ENCODE measurements at regions not wholly inside any gene's neighbourhood (a gene's known extent, or its start where the extent isn't known, plus 50 kb on each side); places are given as distances from the start of the nearest gene placed in this dataset.

DNA sequence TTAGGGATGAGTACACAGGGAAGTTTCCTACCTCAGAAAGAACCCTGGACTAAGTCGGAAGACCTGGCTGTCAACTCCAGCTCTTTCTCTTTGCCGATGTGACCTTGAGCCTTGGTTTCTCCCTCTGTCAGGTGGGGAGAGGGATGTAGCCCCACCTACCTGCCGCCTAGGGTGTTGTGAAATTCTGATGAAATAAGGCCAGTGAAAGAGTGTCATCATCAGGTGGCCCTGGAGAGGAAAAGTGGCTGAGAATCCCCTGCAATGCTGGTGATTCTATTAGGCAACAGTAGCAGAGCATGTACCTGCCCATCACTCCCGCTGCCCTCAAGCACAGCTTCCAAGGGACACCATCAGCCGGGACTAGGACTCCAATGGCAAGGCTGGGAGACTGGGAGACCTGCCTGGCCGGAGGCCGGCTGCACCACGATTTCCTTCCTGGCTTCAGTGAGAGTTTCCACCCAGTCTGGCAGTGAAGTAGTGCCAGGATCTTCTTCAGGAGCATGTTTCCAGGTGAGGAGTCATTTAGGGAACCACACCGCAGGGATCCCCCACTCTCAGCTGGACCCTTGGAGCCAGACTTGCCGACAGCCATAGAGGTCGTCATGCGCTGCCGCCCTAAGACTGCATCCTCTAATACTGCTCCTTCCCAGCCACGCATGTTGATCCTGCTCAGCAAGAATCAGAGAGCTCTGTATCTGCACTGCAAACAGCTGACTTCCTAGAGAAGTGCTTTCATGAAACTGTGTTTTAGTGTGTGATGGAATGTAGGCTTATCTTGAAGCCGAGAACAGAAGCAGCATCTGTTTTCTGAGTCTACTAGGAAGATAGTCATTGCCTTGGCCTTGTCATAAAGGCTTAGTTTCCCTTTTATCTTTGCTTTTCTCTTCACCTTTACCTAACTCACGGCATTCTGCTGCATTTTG lies 88.0 kb upstream of the F3 start:
- DNase-seq (ENCODE audit: low read depth, low spot score): no peak
- H3K4me3 ChIP-seq (ENCODE audit: low read length): no peak overlapping the region

- no peak for DNase-seq (ENCODE audit: low read depth, low spot score)
- H3K4me3 ChIP-seq (ENCODE audit: low read length): no peak overlapping the region
Observed at GRCh38 chr1:94628499-94628843, 86.9 kb upstream of the F3 start.

- H3K4me3 ChIP-seq (ENCODE audit: low read length): no peak overlapping the region
- DNase-seq (ENCODE audit: low read depth, low spot score): no peak
Observed at GRCh38 chr1:94627771-94628498, 86.4 kb upstream of the F3 start.

GRCh38 chr1:94624203-94624602 lies 82.6 kb upstream of the F3 start:
- no peak overlapping the region for H3K4me3 ChIP-seq (ENCODE audit: low read length)
- no peak for DNase-seq (ENCODE audit: low read depth, low spot score)

GRCh38 chr1:94623560-94624148 lies 82.1 kb upstream of the F3 start:
- DNase-seq (ENCODE audit: low read depth, low spot score): no peak
- no peak overlapping the region for H3K4me3 ChIP-seq (ENCODE audit: low read length)

DNA sequence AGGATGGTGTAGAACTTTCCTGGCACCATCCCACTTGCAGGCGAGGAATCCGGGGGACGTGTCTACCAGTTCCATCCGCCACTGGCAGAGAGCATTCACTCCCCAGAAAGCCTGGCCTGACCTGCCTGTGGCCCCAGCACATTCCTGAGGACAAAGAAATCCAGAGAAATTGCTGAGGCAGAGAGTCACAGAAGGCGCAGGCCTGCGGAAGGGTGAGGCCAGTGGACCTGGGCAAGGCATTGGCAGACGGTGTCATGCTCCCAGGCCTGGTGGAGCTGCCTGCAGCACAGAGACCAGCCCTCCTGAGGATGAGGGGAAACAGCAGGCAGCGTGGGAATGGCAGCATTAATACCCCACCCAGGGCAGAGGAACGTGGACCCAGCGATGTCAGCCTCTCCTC lies 81.2 kb upstream of the F3 start:
- no peak for DNase-seq (ENCODE audit: low read depth, low spot score)
- H3K4me3 ChIP-seq (ENCODE audit: low read length): no peak overlapping the region

DNA sequence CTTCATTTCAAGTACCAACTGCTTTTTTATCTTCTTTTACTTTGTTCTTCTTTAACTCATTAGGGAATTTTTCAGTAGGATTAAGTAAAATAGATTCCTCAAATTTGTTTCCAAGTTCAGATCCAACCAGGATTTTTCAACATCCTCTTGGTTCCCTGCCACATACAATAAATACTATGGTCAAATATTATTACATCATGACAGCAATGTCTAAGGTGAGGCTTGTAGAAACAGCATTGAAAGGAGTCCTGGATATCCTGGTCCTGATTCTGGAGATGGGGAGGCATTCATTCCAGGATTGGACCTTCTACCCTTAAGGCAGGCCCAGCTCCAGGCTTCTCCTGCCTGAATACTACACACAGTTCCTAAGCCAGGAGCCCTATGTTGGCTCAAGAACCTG lies 80.2 kb upstream of the F3 start:
- H3K4me3 ChIP-seq (ENCODE audit: low read length): no peak overlapping the region
- no peak for DNase-seq (ENCODE audit: low read depth, low spot score)

DNA sequence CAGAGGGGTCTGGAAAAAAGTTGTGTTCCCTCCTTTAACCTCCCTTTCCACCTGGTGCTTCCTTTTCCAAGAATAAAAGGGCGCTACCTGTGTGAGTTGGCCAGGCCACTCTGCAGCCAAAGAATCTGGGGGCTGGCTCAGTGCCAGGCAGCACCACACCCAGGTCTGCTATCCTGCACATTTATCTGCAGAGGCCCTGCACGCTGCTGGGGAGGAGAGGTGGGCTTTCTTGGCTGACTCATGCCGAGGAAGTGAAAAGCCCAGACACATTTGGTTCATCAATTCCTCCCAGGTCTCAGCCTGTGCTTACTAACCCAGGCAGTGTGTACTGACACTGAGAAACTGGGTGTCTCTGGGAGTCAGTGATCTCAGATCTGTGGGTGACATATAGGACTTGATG lies 79.8 kb upstream of the F3 start:
- no peak for DNase-seq (ENCODE audit: low read depth, low spot score)
- no peak overlapping the region for H3K4me3 ChIP-seq (ENCODE audit: low read length)

GRCh38 chr1:94620345-94621031 lies 78.9 kb upstream of the F3 start:
- no peak for DNase-seq (ENCODE audit: low read depth, low spot score)
- H3K4me3 ChIP-seq (ENCODE audit: low read length): no peak overlapping the region

DNA sequence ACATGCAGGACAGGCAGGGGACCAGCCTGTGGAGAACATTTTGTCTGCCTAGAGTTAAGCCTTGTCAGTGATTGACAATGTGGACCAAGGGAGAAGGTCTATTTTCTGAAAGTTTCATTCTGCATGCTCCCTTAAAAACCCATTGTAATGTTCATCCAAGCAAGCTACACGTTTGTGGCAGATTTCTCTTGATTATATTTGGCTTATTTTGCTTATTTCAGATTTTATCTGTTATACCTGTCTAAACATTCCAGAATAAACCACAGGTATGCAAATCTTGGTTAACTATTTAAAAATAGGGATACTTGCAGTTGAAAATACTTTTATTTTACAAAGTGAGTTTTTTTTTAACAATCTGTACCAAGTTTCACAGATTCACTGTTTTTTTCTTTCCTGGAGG lies 78.2 kb upstream of the F3 start:
- no peak for DNase-seq (ENCODE audit: low read depth, low spot score)
- no peak overlapping the region for H3K4me3 ChIP-seq (ENCODE audit: low read length)

DNA sequence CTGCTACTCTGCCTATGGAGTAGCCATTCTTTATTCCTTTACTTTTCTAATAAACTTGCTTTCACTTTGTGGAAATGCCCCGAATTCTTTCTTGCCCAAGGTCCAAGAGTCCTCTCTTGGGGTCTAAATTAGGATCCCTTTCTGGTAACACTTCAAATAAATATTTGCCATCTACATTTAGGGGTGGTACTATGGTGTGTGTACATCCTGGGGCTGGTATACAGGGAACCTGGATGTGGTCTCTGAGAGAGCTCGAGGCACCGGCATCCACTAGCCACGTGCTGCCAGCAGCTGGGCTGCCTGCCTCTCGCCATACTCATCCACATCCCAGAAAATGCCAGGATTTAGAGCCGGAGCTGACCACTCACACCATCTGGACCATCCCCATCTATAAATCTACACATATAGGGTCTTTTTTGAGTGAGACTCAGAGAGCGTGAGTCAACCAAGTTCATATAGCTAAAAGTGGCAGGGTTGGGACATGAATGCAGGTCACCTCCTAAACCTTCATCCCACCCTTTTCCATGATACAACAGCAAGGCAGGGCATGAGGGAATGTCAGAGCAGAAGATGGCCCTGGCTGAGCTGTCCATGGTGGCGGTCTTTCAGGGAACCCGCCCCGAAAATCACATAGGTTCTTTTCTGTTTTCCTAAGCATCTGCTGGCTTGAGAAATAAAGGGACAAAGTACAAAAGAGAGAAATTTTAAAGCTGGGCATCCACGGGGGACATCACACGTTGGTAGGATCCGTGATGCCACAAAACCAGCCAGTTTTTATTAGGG lies 76.6 kb upstream of the F3 start:
- no peak for DNase-seq (ENCODE audit: low read depth, low spot score)
- H3K4me3 ChIP-seq (ENCODE audit: low read length): no peak overlapping the region

GRCh38 chr1:94617134-94617805 lies 75.7 kb upstream of the F3 start:
- no peak for DNase-seq (ENCODE audit: low read depth, low spot score)
- no peak overlapping the region for H3K4me3 ChIP-seq (ENCODE audit: low read length)

GRCh38 chr1:94616506-94616905 lies 74.9 kb upstream of the F3 start:
- H3K4me3 ChIP-seq (ENCODE audit: low read length): no peak overlapping the region
- no peak for DNase-seq (ENCODE audit: low read depth, low spot score)

DNA sequence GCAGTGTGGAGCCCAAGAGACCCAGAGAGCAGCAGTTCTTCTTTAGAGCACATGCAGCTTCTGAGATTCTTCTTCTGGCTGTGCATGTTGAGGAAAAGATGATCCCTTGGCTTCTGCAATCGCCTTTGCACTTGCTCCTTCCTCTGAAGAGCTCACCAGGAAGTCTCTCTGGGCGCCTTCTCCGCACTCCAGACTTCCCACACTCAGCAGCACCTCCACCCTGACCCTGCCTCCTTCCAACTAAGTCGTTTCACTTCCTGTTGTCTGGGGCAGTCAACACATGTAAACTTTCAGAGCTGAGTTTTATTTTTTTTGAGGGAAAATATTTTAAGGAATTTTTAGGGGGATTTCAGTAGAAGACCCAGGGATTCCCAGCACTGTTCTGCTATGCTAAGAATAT lies 73.4 kb upstream of the F3 start:
- H3K4me3 ChIP-seq (ENCODE audit: low read length): no peak overlapping the region
- no peak for DNase-seq (ENCODE audit: low read depth, low spot score)

DNA sequence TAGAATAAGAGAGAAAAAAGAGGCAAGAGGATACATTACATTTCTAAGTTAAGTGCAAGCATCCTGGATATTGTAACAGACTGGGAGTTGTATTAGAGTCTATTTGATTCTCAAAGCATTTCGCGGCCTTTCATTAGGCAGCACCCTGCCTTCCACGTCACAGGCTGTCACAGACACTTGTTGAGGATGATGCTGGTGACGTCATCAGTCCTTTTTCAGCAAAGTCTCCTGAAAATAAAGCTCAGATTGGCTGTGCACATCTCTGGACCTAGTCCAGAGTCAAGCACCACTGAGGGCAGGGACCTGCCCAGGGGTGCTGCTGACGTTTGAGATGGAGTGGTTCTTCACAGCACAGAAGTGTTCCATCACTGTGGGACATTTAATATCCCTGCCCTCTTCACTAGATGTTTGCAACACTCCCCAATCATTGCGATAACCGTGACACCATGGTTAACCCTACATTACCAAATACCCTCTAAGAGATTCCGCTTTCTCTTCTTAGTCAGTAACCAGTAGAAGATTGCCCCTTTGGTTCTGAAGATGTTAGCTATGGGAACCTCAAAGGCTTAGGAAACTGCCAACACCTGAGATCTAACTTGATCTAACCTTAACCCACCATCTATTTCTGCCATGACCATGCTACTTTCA lies 72.7 kb upstream of the F3 start:
- no peak for DNase-seq (ENCODE audit: low read depth, low spot score)
- no peak overlapping the region for H3K4me3 ChIP-seq (ENCODE audit: low read length)

GRCh38 chr1:94612525-94613204 lies 71.1 kb upstream of the F3 start:
- DNase-seq (ENCODE audit: low read depth, low spot score): no peak
- no peak overlapping the region for H3K4me3 ChIP-seq (ENCODE audit: low read length)

DNA sequence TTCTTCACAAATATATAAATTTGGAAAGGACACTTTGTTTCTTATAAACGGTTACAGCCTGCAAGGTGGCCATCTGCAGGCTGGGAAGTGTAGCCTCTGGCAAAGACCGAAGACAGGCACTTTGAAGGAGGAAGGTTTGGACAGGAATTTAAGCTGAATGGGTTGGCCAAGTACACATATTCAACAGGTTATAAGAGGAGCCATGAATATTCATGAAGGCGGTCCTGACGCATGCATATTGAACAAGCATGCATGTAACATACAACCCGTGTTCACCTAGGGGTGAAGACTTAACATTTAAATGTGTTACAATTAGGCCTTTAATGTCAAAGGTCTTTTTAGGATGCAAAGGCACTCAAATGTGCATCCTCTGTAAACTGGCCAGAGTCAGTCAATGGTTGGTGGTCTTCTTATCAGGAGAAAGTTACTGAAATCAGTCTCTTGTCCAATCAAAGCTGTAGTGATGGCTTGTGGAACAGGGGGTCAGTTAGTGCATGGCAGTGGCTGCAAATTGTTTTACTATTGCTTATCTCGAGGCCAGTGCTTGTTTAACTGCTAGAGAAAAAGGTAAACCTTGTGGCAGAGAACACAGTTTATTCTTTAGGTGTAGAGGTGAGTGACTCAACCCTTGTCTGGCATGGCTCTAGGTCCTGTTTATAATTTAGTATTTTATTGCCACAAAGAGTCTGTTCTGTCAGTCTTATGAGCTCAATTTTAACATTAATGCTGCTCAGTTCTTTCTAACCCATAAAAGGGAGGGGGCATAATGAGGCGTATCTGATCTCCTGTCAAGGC lies 70.3 kb upstream of the F3 start:
- no peak for DNase-seq (ENCODE audit: low read depth, low spot score)
- no peak overlapping the region for H3K4me3 ChIP-seq (ENCODE audit: low read length)
